Thymus (tissue), 11 donors: ENCODE measurements at regions not wholly inside any gene's neighbourhood (a gene's known extent, or its start where the extent isn't known, plus 50 kb on each side); places are given as distances from the start of the nearest gene placed in this dataset.

Source experiments
- DNase-seq, 9 donors: peaks; one replicate each; pipeline ENCODE4 v3.0.0-alpha.2; 2013; ENCODE audit warnings: low spot score in 9 of 9, low read depth in 6 of 9, missing footprints in 1 of 9
- H3K27ac ChIP-seq, 2 donors: one replicate each; pipeline ENCODE4 v1.5.1; 2013; ENCODE audit warnings: control low read depth in 1 of 2, low read depth in 1 of 2, low read length in 1 of 2, mild to moderate bottlenecking in 1 of 2, moderate library complexity in 1 of 2
- H3K27me3 ChIP-seq, 2 donors: one replicate each; pipeline ENCODE4 v1.5.1; 2013; ENCODE audit warnings: low read length in 1 of 2; ENCODE audit not compliant: control insufficient read depth in 2 of 2, insufficient read depth in 1 of 2
- H3K36me3 ChIP-seq, 2 donors: one replicate each; pipeline ENCODE4 v1.5.1; 2013; ENCODE audit warnings: low read length in 1 of 2, mild to moderate bottlenecking in 1 of 2, moderate library complexity in 1 of 2; ENCODE audit not compliant: control insufficient read depth in 2 of 2, insufficient read depth in 2 of 2
- H3K4me1 ChIP-seq, 2 donors: one replicate each; pipeline ENCODE4 v1.5.1; 2013; ENCODE audit warnings: low read length in 2 of 2; ENCODE audit not compliant: control insufficient read depth in 2 of 2, insufficient read depth in 2 of 2
- H3K4me3 ChIP-seq, 2 donors: one replicate each; pipeline ENCODE4 v1.5.1; 2013; ENCODE audit warnings: low read length in 2 of 2, control low read depth in 1 of 2, mild to moderate bottlenecking in 1 of 2
- H3K9me3 ChIP-seq, 2 donors: one replicate each; pipeline ENCODE4 v1.5.1; 2013; ENCODE audit warnings: low read length in 1 of 2, mild to moderate bottlenecking in 1 of 2; ENCODE audit not compliant: control insufficient read depth in 2 of 2, insufficient read depth in 1 of 2
- whole genome bisulfite sequencing: extraction: QIAGEN DNeasy Blood & Tissue Kit; methylation state at CpG from one replicate; pipeline ENCODE4 v1.1.7; 2013; 5-methylcytosine and 5-hydroxymethylcytosine counted together
- donor health status: healthy.

- Histone ChIP-seq H3K27ac (no peak overlapping the region), H3K27me3 (no peaks in the 10 kb centered on the region), H3K9me3 (no peaks in the 10 kb centered on the region), H3K4me1 (no peaks in the 10 kb centered on the region), H3K4me3 (no peak overlapping the region), H3K36me3 (no peaks in the 10 kb centered on the region)
- 82% methylated on average over 3 of the region's 3 CpGs for WGBS
- no peak for DNase-seq
These were observed 120.6 kb upstream of the MID1 start for GRCh38 chrX:10741003-10741402.

GRCh38 chrX:10741550-10741949, 121.2 kb upstream of the MID1 start:
- Histone ChIP-seq H3K36me3 (no peaks in the 10 kb centered on the region), H3K27ac (no peak overlapping the region), H3K27me3 (no peaks in the 10 kb centered on the region), H3K4me1 (no peaks in the 10 kb centered on the region), H3K9me3 (no peaks in the 10 kb centered on the region), H3K4me3 (no peak overlapping the region)
- WGBS, result 92% methylated on average over 2 of the region's 2 CpGs
- no peak for DNase-seq

- Histone ChIP-seq H3K27me3 (no peaks in the 10 kb centered on the region), H3K36me3 (no peaks in the 10 kb centered on the region), H3K4me1 (no peaks in the 10 kb centered on the region), H3K27ac (no peak overlapping the region), H3K4me3 (no peak overlapping the region), H3K9me3 (no peaks in the 10 kb centered on the region)
- 98% methylated on average over 2 of the region's 2 CpGs for WGBS
- DNase-seq, result no peak
These were observed 123.1 kb upstream of the MID1 start for GRCh38 chrX:10743476-10743875.

- Histone ChIP-seq H3K4me3 (no peak overlapping the region), H3K36me3 (no peaks in the 10 kb centered on the region), H3K4me1 (no peaks in the 10 kb centered on the region), H3K27ac (no peak overlapping the region), H3K9me3 (no peaks in the 10 kb centered on the region), H3K27me3 (no peaks in the 10 kb centered on the region)
- WGBS, result 89% methylated on average over 2 of the region's 2 CpGs
- DNase-seq, result no peak
These were observed 123.6 kb upstream of the MID1 start for GRCh38 chrX:10744007-10744406.

- no peak overlapping the region for H3K4me3 ChIP-seq
- WGBS, result 68% methylated on average over 1 of the region's 1 CpG
- H3K27ac ChIP-seq, result no peak overlapping the region
- DNase-seq, result no peak
- H3K36me3 ChIP-seq, result no peaks in the 10 kb centered on the region
- H3K9me3 ChIP-seq, result no peaks in the 10 kb centered on the region
- H3K27me3 ChIP-seq, result no peaks in the 10 kb centered on the region
- no peaks in the 10 kb centered on the region for H3K4me1 ChIP-seq
These were observed 127.6 kb upstream of the MID1 start for GRCh38 chrX:10747975-10748374.

DNA sequence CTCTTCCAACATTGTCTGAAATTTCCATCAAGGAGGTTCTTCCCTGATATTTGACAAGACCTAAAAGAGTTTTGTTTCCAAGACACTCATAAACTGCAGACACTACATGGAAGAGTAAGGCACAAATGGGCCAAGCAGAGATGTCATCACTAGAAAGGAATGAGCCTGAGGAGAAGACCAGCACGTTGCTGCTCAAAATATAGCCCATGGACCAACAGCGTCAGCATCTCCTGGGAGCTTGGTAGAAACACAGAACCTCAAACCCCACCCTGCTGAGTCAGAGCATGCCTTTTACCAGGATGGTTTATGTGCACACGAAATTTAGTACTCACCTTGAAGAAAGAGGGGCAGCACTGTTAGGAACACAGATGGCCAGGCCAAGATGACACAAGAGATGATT, 128.7 kb upstream of the MID1 start:
- 91% methylated on average over 3 of the region's 3 CpGs for WGBS
- H3K27ac ChIP-seq, result no peak overlapping the region
- H3K4me1 ChIP-seq, result no peaks in the 10 kb centered on the region
- H3K4me3 ChIP-seq, result no peak overlapping the region
- no peaks in the 10 kb centered on the region for H3K27me3 ChIP-seq
- H3K9me3 ChIP-seq, result no peaks in the 10 kb centered on the region
- DNase-seq, result no peak
- H3K36me3 ChIP-seq, result no peaks in the 10 kb centered on the region

DNA sequence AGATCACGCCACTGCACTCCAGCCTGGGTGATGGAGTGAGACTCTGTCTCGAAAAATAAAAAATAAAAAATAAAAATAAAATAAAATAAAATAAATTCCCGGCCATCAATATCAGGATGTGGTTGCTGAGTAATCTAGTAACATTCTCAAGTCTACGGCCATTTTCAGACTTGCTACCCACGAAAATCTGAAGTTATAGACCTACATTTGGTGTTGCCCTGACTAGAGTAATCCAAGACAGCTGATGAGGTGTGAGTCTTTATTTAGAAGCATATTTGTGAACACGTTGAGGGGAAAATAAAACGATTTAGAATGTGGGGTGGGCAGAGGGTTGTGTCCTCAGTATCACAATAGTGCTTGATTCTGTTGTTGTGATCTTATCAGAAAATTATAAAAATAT, 130.2 kb upstream of the MID1 start:
- Histone ChIP-seq H3K27ac (no peak overlapping the region), H3K36me3 (no peaks in the 10 kb centered on the region), H3K27me3 (no peaks in the 10 kb centered on the region), H3K4me1 (no peaks in the 10 kb centered on the region), H3K4me3 (no peak overlapping the region), H3K9me3 (no peaks in the 10 kb centered on the region)
- no peak for DNase-seq
- 92% methylated on average over 7 of the region's 7 CpGs for WGBS

DNA sequence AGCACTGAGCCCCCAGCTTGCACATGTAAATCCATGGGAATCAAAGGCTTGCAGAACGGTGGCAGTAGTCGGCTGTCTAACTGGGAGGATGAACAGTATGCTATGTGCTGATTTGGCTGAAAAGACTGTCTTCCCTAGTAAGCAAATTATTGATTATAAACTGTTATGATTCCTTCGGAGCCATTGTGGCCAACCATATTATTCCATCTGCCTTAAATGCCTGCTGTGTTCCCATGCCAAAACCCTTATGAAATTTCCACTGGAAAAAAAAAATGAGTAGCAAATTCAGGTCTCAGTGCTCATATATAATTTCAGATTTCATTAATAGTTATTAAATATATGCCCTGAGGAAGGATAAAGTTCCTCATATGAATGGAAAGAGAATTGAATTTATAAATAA, 132.7 kb upstream of the MID1 start:
- Histone ChIP-seq H3K27ac (no peak overlapping the region), H3K9me3 (no peaks in the 10 kb centered on the region), H3K4me1 (no peaks in the 10 kb centered on the region), H3K4me3 (no peak overlapping the region), H3K27me3 (no peaks in the 10 kb centered on the region), H3K36me3 (no peaks in the 10 kb centered on the region)
- 93% methylated on average over 3 of the region's 3 CpGs for WGBS
- no peak for DNase-seq

- 96% methylated on average over 6 of the region's 6 CpGs for WGBS
- DNase-seq, result no peak
- no peaks in the 10 kb centered on the region for H3K9me3 ChIP-seq
These were observed 134.1 kb upstream of the MID1 start for GRCh38 chrX:10754445-10754844.

More at GRCh38 chrX:10754445-10754844, 134.1 kb upstream of the MID1 start:
- no peaks in the 10 kb centered on the region for H3K36me3 ChIP-seq
- no peak overlapping the region for H3K4me3 ChIP-seq
- no peak overlapping the region for H3K27ac ChIP-seq
- H3K4me1 ChIP-seq, result no peaks in the 10 kb centered on the region
- H3K27me3 ChIP-seq, result no peaks in the 10 kb centered on the region
